ENCODE measurements at regions not wholly inside any gene's neighbourhood (a gene's known extent, or its start where the extent isn't known, plus 50 kb on each side); places are given as distances from the start of the nearest gene placed in this dataset.

GRCh38 chr4:189409158-189409557 is 531.5 kb upstream of the FRG1 start:
- DNase-seq (ENCODE audit: low spot score) = no peak
- in situ Hi-C loops (cut with MboI; ENCODE audit: low pct_unique_long_range_greater_than_20kb, low sequenced_read_pairs, unreplicated experiment) = no loop called here
- TF ChIP-seq CTCF (IDR thresholded peaks at IDR 0.05; ENCODE audit: extremely low read depth, insufficient read depth, missing control alignments) = no peak

GRCh38 chr4:189414021-189414420 is 526.7 kb upstream of the FRG1 start:
- no peak for TF ChIP-seq CTCF (IDR thresholded peaks at IDR 0.05; ENCODE audit: extremely low read depth, insufficient read depth, missing control alignments)
- in situ Hi-C loops (cut with MboI; ENCODE audit: low pct_unique_long_range_greater_than_20kb, low sequenced_read_pairs, unreplicated experiment) = no loop called here
- no peak for DNase-seq (ENCODE audit: low spot score)

GRCh38 chr4:189420572-189420971 is 520.1 kb upstream of the FRG1 start:
- no peak for DNase-seq (ENCODE audit: low spot score)
- no peak for TF ChIP-seq CTCF (IDR thresholded peaks at IDR 0.05; ENCODE audit: extremely low read depth, insufficient read depth, missing control alignments)
- in situ Hi-C loops (cut with MboI; ENCODE audit: low pct_unique_long_range_greater_than_20kb, low sequenced_read_pairs, unreplicated experiment) = no loop called here

- in situ Hi-C loops (cut with MboI; ENCODE audit: low pct_unique_long_range_greater_than_20kb, low sequenced_read_pairs, unreplicated experiment) = no loop called here
- no peak for TF ChIP-seq CTCF (IDR thresholded peaks at IDR 0.05; ENCODE audit: extremely low read depth, insufficient read depth, missing control alignments)
- no peak for DNase-seq (ENCODE audit: low spot score)
These were observed 504.5 kb upstream of the FRG1 start for GRCh38 chr4:189436207-189436606.

GRCh38 chr4:189440716-189441115 is 500.0 kb upstream of the FRG1 start:
- no peak for TF ChIP-seq CTCF (IDR thresholded peaks at IDR 0.05; ENCODE audit: extremely low read depth, insufficient read depth, missing control alignments)
- in situ Hi-C loops (cut with MboI; ENCODE audit: low pct_unique_long_range_greater_than_20kb, low sequenced_read_pairs, unreplicated experiment) = no loop called here

GRCh38 chr4:189443341-189443740 is 497.3 kb upstream of the FRG1 start:
- no peak for DNase-seq (ENCODE audit: low spot score)
- no peak for TF ChIP-seq CTCF (IDR thresholded peaks at IDR 0.05; ENCODE audit: extremely low read depth, insufficient read depth, missing control alignments)
- in situ Hi-C loops (cut with MboI; ENCODE audit: low pct_unique_long_range_greater_than_20kb, low sequenced_read_pairs, unreplicated experiment) = no loop called here

More at GRCh38 chr4:189440716-189441115, 500.0 kb upstream of the FRG1 start:
- no peak for DNase-seq (ENCODE audit: low spot score)

- in situ Hi-C loops (cut with MboI; ENCODE audit: low pct_unique_long_range_greater_than_20kb, low sequenced_read_pairs, unreplicated experiment) = no loop called here
- no peak for TF ChIP-seq CTCF (IDR thresholded peaks at IDR 0.05; ENCODE audit: extremely low read depth, insufficient read depth, missing control alignments)
- no peak for DNase-seq (ENCODE audit: low spot score)
These were observed 495.1 kb upstream of the FRG1 start for GRCh38 chr4:189445613-189446012.
